ENCODE measurements at regions not wholly inside any gene's neighbourhood (a gene's known extent, or its start where the extent isn't known, plus 50 kb on each side); places are given as distances from the start of the nearest gene placed in this dataset.

GRCh38 chr11:70574725-70575347 lies 176.5 kb downstream of the CTTN start:
- 82% methylated on average over 12 of the region's 12 CpGs for WGBS (ENCODE audit: low lambda C conversion rate, missing lambda C conversion rate)

DNA sequence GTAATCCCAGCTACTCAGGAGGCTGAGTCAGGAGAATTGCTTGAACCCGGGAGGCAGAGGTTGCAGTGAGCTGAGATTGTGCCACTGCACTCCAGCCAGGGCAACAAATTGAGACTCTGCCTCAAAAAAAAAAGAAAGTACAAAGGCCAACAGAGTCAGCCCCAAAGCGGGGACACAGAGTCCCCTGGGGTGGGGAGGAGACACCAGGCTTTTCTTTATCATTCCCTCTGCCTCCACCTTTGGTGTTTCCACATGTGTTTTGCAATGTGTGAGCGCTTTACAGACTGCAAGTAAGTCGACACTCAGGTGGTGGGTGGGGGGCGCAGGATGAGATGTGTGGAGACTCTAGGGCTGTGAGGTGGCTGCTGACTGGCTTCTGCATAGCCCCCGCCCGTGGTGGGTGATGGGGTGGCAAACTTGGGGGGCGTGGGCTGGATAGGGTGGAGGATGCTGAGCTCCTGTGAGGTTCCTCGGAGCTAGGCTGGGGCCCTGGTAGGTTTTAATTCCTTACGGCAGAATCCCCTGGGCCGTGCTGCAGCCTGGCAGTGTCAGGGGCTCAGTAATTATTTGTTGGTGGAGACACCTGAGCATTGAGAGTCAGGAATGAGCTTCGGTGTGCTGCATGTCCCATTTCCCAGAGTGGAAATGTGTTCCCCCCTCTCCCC lies 177.2 kb downstream of the CTTN start:
- Histone ChIP-seq H3K36me3 (replicated peaks; ENCODE audit: insufficient read depth, low read depth) (no peaks in the 10 kb centered on the region), H3K27me3 (no peaks in the 10 kb centered on the region), H3K79me2 (no peaks in the 10 kb centered on the region), H3K9me2 (replicated peaks; ENCODE audit: insufficient read depth) (no peaks in the 10 kb centered on the region), H3K27ac (no peak overlapping the region), H3K4me2 (no peak overlapping the region), H4K20me1 (ENCODE audit: insufficient read depth, poor library complexity, severe bottlenecking) (no peaks in the 10 kb centered on the region), H2AFZ (no peak overlapping the region), H3K4me1 (ENCODE audit: insufficient read depth) (no peaks in the 10 kb centered on the region), H3K4me3 (no peak overlapping the region), H3K9me3 (ENCODE audit: low read depth) (no peaks in the 10 kb centered on the region)
- no peak for DNase-seq (ENCODE audit: low spot score)
- TF ChIP-seq CTCF (IDR thresholded peaks at IDR 0.05; ENCODE audit: poor library complexity) (no peak), EZH2 (IDR thresholded peaks at IDR 0.05; ENCODE audit: borderline replicate concordance) (no peak), EZH2phosphoT487 (IDR thresholded peaks at IDR 0.05; ENCODE audit: low read depth, severe bottlenecking, unreplicated experiment) (no peak)
- WGBS (ENCODE audit: low lambda C conversion rate, missing lambda C conversion rate) = 89% methylated on average over 12 of the region's 12 CpGs

More at GRCh38 chr11:70574725-70575347, 176.5 kb downstream of the CTTN start:
- no peaks in the 10 kb centered on the region for H3K9me2 ChIP-seq (replicated peaks; ENCODE audit: insufficient read depth)
- H3K27ac ChIP-seq = no peak overlapping the region
- no peaks in the 10 kb centered on the region for H3K79me2 ChIP-seq
- no peak overlapping the region for H2AFZ ChIP-seq
- no peaks in the 10 kb centered on the region for H3K36me3 ChIP-seq (replicated peaks; ENCODE audit: insufficient read depth, low read depth)
- no peaks in the 10 kb centered on the region for H3K9me3 ChIP-seq (ENCODE audit: low read depth)
- no peaks in the 10 kb centered on the region for H4K20me1 ChIP-seq (ENCODE audit: insufficient read depth, poor library complexity, severe bottlenecking)
- DNase-seq (ENCODE audit: low spot score) = no peak
- no peak overlapping the region for H3K4me2 ChIP-seq
- no peak overlapping the region for H3K4me3 ChIP-seq
- TF ChIP-seq CTCF (IDR thresholded peaks at IDR 0.05; ENCODE audit: poor library complexity) (no peak), EZH2phosphoT487 (IDR thresholded peaks at IDR 0.05; ENCODE audit: low read depth, severe bottlenecking, unreplicated experiment) (no peak), EZH2 (IDR thresholded peaks at IDR 0.05; ENCODE audit: borderline replicate concordance) (no peak)
- no peaks in the 10 kb centered on the region for H3K4me1 ChIP-seq (ENCODE audit: insufficient read depth)
- H3K27me3 ChIP-seq = no peaks in the 10 kb centered on the region

DNA sequence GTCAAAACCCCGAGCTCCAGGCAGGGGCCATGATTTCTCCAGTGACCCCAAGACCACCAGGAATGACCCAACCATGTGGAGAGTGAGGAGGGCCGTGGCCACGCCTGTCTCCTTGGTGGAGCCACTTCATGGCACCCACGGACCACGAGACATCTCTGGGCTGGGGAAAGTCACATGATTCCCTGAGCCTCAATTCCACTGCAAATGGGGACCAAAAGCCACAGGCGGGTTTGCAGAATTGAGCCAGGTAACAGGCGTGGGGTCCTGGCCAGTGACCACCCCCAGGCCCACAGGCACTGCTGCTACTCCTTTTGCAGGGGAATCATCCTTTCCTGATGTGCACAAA lies 178.9 kb downstream of the CTTN start:
- no peak for TF ChIP-seq EZH2 (IDR thresholded peaks at IDR 0.05; ENCODE audit: borderline replicate concordance)
- no peak for TF ChIP-seq EZH2phosphoT487 (IDR thresholded peaks at IDR 0.05; ENCODE audit: low read depth, severe bottlenecking, unreplicated experiment)
- no peak for TF ChIP-seq CTCF (IDR thresholded peaks at IDR 0.05; ENCODE audit: poor library complexity)
- WGBS (ENCODE audit: low lambda C conversion rate, missing lambda C conversion rate) = 89% methylated on average over 7 of the region's 7 CpGs

More for the DNA sequence above, 178.9 kb downstream of the CTTN start:
- H3K27me3 ChIP-seq = no peaks in the 10 kb centered on the region
- H3K9me2 ChIP-seq (replicated peaks; ENCODE audit: insufficient read depth) = no peaks in the 10 kb centered on the region
- DNase-seq (ENCODE audit: low spot score) = no peak
- H3K36me3 ChIP-seq (replicated peaks; ENCODE audit: insufficient read depth, low read depth) = no peaks in the 10 kb centered on the region
- no peak overlapping the region for H3K4me3 ChIP-seq
- no peaks in the 10 kb centered on the region for H4K20me1 ChIP-seq (ENCODE audit: insufficient read depth, poor library complexity, severe bottlenecking)
- H3K27ac ChIP-seq = no peak overlapping the region
- H3K4me2 ChIP-seq = no peak overlapping the region
- no peaks in the 10 kb centered on the region for H3K79me2 ChIP-seq
- no peaks in the 10 kb centered on the region for H3K4me1 ChIP-seq (ENCODE audit: insufficient read depth)
- no peaks in the 10 kb centered on the region for H3K9me3 ChIP-seq (ENCODE audit: low read depth)
- H2AFZ ChIP-seq = no peak overlapping the region
